ENCODE measurements at regions not wholly inside any gene's neighbourhood (a gene's known extent, or its start where the extent isn't known, plus 50 kb on each side); places are given as distances from the start of the nearest gene placed in this dataset.

DNA sequence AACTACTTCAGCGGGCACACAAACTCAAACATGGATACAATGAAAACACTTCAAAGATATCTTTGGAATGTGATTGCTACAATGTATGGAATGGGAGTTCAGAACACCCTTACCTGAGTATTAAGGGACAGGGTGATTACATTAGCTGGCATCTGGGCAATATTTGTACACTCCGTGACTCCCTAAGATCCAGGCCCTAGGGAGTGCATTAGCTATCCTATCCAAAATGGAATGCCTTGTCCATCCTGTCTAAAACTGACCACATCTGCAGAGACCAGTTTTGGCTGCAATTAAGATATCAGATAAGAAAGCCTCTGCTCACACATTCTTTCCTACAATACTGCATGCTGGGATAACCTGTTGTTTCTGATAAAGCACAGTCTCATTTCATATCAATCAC is 176.6 kb upstream of the EMCN start:
- no peak for TF ChIP-seq CTCF (IDR thresholded peaks at IDR 0.05 in 4 of 5, conservative IDR thresholded peaks at IDR 0.05 in 1 of 5)
- no peak for TF ChIP-seq POLR2A (IDR thresholded peaks at IDR 0.05)

Data from gastrocnemius medialis (tissue), 4 donors.